IPS-11a (cell line): ENCODE measurements at regions not wholly inside any gene's neighbourhood (a gene's known extent, or its start where the extent isn't known, plus 50 kb on each side); places are given as distances from the start of the nearest gene placed in this dataset.

ENCODE experiments used
- H3K4me3 ChIP-seq: one replicate; pipeline ENCODE4 v1.5.1; 2013; ENCODE audit warnings: low read depth, low read length, control low read depth

GRCh38 chr3:107943786-107944523, 146.9 kb downstream of the CD47 start:
- no peak overlapping the region for H3K4me3 ChIP-seq

DNA sequence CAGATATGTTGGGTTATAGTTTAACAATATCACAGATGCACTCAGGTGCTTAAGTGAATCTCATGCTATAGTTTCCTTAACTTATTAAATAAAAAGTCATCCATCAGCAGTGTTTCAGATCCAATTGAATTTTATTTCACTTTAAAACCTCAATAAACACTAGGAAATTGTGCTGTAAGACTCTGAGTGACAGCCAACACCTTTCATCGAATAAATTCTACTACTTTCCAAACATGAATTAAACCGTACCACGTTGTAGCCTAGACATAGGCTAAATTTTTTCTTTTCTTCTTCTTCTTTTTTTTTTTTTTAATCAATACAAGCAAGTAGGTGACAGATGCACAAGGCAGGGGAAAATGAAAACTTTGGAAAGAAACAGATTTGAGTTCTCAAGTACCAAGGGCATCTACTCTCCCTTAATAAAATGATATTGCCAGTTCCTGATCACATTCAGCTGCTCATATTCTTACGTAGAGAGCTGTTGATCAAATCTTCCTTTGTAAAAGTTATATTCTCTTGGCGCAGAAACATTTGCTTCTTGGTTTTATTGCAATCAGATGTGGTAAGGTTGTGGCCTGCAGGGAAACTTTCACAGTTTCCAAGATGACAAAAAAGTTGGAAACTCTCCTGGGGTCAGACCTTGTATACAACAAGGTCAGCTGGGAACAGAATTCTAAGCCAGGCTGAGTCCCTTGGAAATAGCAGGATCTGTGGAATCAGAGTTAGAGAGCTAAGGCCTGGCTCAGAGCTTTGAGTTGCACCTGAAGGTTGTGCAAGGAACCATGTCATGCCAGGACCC, 147.7 kb downstream of the CD47 start:
- H3K4me3 ChIP-seq = no peak overlapping the region

DNA sequence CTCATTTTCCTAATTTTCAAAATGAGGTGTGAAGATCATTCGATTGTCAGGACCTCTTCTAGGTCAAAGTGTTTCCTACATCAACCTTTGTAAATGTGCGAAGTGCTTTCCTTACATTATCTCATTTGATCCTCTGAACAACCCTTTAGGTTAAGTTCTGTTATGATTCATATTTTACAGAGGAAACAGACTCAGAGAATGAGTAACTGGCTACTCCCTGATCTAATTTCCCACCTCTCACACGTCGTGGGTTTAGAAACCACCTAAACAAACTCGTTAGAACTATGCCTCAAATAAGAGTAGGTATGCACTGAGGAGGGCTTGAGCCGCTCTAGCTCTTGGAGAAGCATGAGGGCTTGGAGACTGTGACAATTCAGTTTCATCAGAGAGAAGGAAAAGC, 148.6 kb downstream of the CD47 start:
- H3K4me3 ChIP-seq = no peak overlapping the region

GRCh38 chr3:107939691-107940442, 151.0 kb downstream of the CD47 start:
- H3K4me3 ChIP-seq = no peak overlapping the region

DNA sequence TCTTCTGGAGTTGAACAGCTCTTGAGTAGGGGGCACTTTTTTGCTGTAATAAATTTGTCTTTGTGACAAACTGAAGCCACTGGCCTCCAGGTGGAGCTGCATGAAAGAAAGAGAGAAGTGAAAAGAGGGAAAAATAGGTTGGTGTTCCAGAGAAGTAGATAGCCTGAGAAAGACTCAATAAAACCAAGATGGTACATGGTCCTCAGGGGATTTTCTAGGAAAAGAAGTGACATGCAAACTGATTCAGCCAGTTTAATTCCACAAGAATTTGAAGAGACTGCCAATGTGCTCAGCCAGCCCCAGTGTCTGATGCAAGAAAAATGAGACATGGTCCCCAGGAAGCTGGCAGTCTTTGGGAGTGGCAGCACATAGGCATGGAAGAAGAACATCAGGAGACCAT, 152.7 kb downstream of the CD47 start:
- H3K4me3 ChIP-seq = no peak overlapping the region

- H3K4me3 ChIP-seq = no peak overlapping the region
Measured at GRCh38 chr3:107934808-107935207, 156.0 kb downstream of the CD47 start.

DNA sequence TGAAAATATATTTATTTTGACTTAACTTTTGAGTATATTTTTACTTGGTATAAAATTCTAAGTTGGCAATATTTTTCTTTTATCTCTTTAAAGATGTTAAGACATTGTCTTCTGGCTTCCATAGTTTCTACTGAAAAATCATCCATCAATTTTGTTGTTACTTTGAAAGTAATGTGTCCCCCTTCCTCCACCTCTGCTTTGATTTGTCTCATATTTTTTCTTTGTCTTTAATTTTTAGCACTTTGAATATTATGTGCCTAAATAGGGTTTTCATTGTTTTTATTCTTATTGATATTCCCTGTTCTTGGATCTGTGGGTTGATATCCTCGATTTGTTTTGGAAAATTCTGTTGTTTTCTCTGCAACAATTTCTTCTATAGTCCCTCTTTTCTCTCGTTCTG, 157.4 kb downstream of the CD47 start:
- no peak overlapping the region for H3K4me3 ChIP-seq

DNA sequence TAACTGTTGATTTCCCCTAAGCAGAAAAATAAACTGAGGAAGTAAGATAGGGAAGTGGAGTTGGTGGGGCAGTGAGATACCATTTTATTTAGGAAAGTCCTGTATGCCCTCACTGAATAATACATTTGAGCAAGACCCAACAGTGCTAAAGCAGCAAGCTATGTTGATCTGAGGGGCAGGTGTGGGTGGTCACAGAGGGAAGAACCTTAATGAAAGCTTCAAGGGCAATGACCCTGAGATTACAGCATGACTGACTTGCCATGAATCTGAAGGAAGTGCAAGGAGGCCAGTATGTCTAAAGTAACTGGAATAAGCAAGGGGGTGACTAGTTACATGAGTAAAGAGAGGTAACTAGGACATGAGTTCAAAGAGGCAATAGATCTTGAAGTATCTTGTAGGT, 159.5 kb downstream of the CD47 start:
- H3K4me3 ChIP-seq = no peak overlapping the region

GRCh38 chr3:107929088-107929487, 161.7 kb downstream of the CD47 start:
- no peak overlapping the region for H3K4me3 ChIP-seq

DNA sequence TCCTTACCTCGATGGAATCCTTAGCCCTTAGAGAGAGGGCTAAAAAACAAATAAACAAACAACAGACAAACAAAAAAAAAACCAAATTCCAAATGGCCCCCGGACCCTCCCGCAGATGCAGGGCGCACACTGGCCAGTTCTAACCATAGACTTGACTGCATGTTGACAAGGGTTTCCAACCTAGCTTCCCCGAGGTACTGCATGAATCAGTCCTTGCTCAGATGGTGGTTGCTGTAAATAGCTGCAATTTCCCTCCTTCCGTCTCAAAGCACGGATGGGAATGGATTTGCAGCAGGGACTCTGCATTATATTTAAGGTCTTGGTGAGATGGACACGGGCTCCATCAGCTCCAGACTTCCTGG, 162.8 kb downstream of the CD47 start:
- H3K4me3 ChIP-seq = peak overlapping the region; percentile 55

- H3K4me3 ChIP-seq = peak overlapping the region; percentile 55
Measured at GRCh38 chr3:107927361-107928083, 163.3 kb downstream of the CD47 start.

GRCh38 chr3:107925851-107926250, 165.0 kb downstream of the CD47 start:
- H3K4me3 ChIP-seq = no peak overlapping the region

GRCh38 chr3:107921038-107921437, 169.8 kb downstream of the CD47 start:
- H3K4me3 ChIP-seq = no peak overlapping the region

GRCh38 chr3:107920538-107920937, 170.3 kb downstream of the CD47 start:
- H3K4me3 ChIP-seq = no peak overlapping the region

DNA sequence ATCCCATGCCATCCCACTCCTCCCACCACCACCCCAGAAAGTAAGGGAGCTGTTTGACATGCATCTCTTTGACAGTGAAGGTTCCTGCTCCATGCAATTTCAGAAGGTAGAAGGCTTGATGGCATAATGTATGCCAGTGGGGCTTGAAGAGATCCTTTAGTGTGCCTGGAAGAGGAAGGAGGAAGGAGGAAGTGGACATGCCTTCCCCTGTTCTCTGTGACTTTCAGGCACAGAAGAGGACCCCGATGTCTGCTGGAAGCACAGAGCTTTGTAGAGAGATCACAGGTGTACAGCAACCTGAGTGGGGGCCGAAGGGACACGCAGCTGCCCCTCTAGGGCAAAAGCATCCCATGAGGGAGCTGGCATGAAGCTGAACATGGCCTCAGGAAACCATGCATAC, 171.6 kb downstream of the CD47 start:
- no peak overlapping the region for H3K4me3 ChIP-seq

GRCh38 chr3:107916171-107916570, 174.7 kb downstream of the CD47 start:
- H3K4me3 ChIP-seq = no peak overlapping the region

GRCh38 chr3:107915706-107916105, 175.1 kb downstream of the CD47 start:
- no peak overlapping the region for H3K4me3 ChIP-seq

- no peak overlapping the region for H3K4me3 ChIP-seq
Measured at GRCh38 chr3:107913701-107914100, 177.1 kb downstream of the CD47 start.

DNA sequence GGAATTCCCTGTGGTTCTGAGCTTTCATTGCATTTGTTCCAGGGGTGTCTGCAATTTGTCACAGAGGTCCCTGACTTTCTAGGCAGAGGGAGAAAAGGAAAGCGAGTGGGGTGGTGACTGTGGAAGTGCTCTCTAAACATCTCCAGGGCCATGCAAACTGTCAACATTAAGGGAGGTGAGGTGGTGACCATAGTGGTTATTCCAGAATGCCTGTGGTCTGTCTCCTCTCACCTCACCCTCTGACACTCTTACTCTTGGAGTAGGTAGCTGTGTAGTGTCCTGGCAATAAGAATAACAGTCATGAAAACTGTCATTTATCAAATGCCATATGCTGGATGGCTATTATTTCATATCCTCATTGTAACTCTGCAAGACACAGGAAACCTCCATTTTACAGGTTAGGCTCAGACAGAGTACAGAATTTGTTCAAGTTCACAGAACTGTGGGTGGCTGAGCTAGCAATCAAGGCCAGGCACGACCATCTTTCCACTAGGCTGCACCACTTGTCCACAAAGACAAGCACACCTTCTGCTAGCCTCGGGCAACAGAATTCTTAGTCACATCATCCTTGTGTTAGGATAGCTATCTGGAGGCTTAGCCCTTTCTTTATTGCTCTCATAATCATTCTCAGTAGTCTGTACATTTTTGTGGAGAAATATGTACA, 179.4 kb downstream of the CD47 start:
- H3K4me3 ChIP-seq = no peak overlapping the region

- no peak overlapping the region for H3K4me3 ChIP-seq
Measured at GRCh38 chr3:107910713-107911259, 180.0 kb downstream of the CD47 start.
